Loucy (cell line): ENCODE measurements at regions not wholly inside any gene's neighbourhood (a gene's known extent, or its start where the extent isn't known, plus 50 kb on each side); places are given as distances from the start of the nearest gene placed in this dataset.

ENCODE experiments used
- H2AFZ ChIP-seq: fragments of 200-600 bp; sonication (generic); 2 replicates; pipeline ENCODE4 v1.6.0; 2016; ENCODE audit warnings: antibody characterized with exemption, mild to moderate bottlenecking, low read length, moderate library complexity
- H3F3A ChIP-seq: fragments of 200-600 bp; 2 replicates; pipeline ENCODE4 v1.6.0; 2016; ENCODE audit warnings: antibody characterized with exemption, low read depth, mild to moderate bottlenecking
- H3K27me3 ChIP-seq: fragments of 200-600 bp; sonication (generic); 2 replicates; pipeline ENCODE4 v1.6.1; 2014; ENCODE audit warnings: low read length, mild to moderate bottlenecking; ENCODE audit not compliant: insufficient read depth, poor library complexity, severe bottlenecking
- H3K36me3 ChIP-seq: fragments of 200-600 bp; sonication (generic); 2 replicates; pipeline ENCODE4 v1.6.1; 2016; ENCODE audit warnings: low read length; ENCODE audit not compliant: insufficient read depth
- H3K4me1 ChIP-seq: fragments of 200-600 bp; sonication (generic); 2 replicates; pipeline ENCODE4 v1.5.1; 2014; ENCODE audit warnings: low read length, mild to moderate bottlenecking; ENCODE audit not compliant: insufficient read depth, poor library complexity, severe bottlenecking
- H3K4me2 ChIP-seq: fragments of 200-600 bp; sonication (generic); 2 replicates; pipeline ENCODE4 v1.6.0; 2014; ENCODE audit warnings: antibody characterized with exemption, low read length, low read depth, mild to moderate bottlenecking; ENCODE audit not compliant: poor library complexity, severe bottlenecking
- H3K4me3 ChIP-seq: fragments of 200-600 bp; sonication (generic); 2 replicates; pipeline ENCODE4 v1.5.1; 2014; ENCODE audit warnings: low read length, mild to moderate bottlenecking, mixed read lengths; ENCODE audit not compliant: poor library complexity, severe bottlenecking
- H3K79me2 ChIP-seq: fragments of 200-600 bp; sonication (generic); 2 replicates; pipeline ENCODE4 v1.6.1; 2014; ENCODE audit warnings: low read length; ENCODE audit not compliant: insufficient read depth
- H3K9ac ChIP-seq: fragments of 200-600 bp; sonication (generic); 2 replicates; pipeline ENCODE4 v1.6.0; 2014; ENCODE audit warnings: mild to moderate bottlenecking, low read depth, low read length, moderate library complexity; ENCODE audit not compliant: poor library complexity, severe bottlenecking
- H3K9me2 ChIP-seq: fragments of 200-600 bp; sonication (generic); replicated peaks from 2 replicates; pipeline ENCODE4 v1.6.1; 2016; ENCODE audit warnings: low read depth, low read length, mixed read lengths
- H3K9me3 ChIP-seq: fragments of 200-600 bp; sonication (generic); 2 replicates; pipeline ENCODE4 v1.6.1; 2014; ENCODE audit warnings: mild to moderate bottlenecking, antibody characterized with exemption, low read length, low read depth; ENCODE audit not compliant: insufficient read depth
- H4K20me1 ChIP-seq: fragments of 200-600 bp; sonication (generic); 2 replicates; pipeline ENCODE4 v1.6.0; 2014; ENCODE audit warnings: antibody characterized with exemption, low read length, mild to moderate bottlenecking; ENCODE audit not compliant: insufficient read depth, poor library complexity, severe bottlenecking
- CTCF ChIP-seq: fragments of 200-600 bp; sonication (generic); conservative IDR thresholded peaks from 2 replicates; pipeline ENCODE4 v1.5.1; 2014; ENCODE audit warnings: mild to moderate bottlenecking, antibody characterized with exemption, low read length
- EZH2phosphoT487 ChIP-seq: fragments of 200-600 bp; IDR thresholded peaks from 2 replicates; pipeline ENCODE4 v1.6.1; 2018; ENCODE audit warnings: antibody characterized with exemption, mild to moderate bottlenecking, moderate library complexity, borderline replicate concordance

- Histone ChIP-seq H3K4me1 (no peaks in the 10 kb centered on the region), H3K9ac (no peak overlapping the region), H3K9me3 (no peaks in the 10 kb centered on the region), H3K36me3 (no peaks in the 10 kb centered on the region), H3K4me2 (no peak overlapping the region), H2AFZ (no peak overlapping the region), H3K9me2 (0 out of 2 replicates have a peak, but pooled peaks cover 3% of the 10 kb centered on the region), H3K79me2 (no peaks in the 10 kb centered on the region), H3F3A (no peaks in the 10 kb centered on the region), H3K27me3 (no peaks in the 10 kb centered on the region), H3K4me3 (no peak overlapping the region), H4K20me1 (no peaks in the 10 kb centered on the region)
- TF ChIP-seq EZH2phosphoT487: no peak
- no peak for TF ChIP-seq CTCF
Observed at GRCh38 chr11:98130117-98130625, 890.6 kb upstream of the CNTN5 start.

GRCh38 chr11:98136357-98136756 is 884.4 kb upstream of the CNTN5 start:
- Histone ChIP-seq H3K79me2 (no peaks in the 10 kb centered on the region), H3K9ac (no peak overlapping the region), H3K4me2 (no peak overlapping the region), H3K9me3 (no peaks in the 10 kb centered on the region), H3K9me2 (0 out of 2 replicates have a peak, but pooled peaks cover 3% of the 10 kb centered on the region), H4K20me1 (no peaks in the 10 kb centered on the region), H2AFZ (no peak overlapping the region), H3F3A (no peaks in the 10 kb centered on the region), H3K27me3 (no peaks in the 10 kb centered on the region), H3K4me3 (no peak overlapping the region), H3K36me3 (no peaks in the 10 kb centered on the region), H3K4me1 (no peaks in the 10 kb centered on the region)
- TF ChIP-seq CTCF (no peak), EZH2phosphoT487 (no peak)

GRCh38 chr11:98137437-98137836 is 883.3 kb upstream of the CNTN5 start:
- Histone ChIP-seq H3K79me2 (no peaks in the 10 kb centered on the region), H4K20me1 (no peaks in the 10 kb centered on the region), H3K9ac (no peak overlapping the region), H3K9me2 (0 out of 2 replicates have a peak, but pooled peaks cover 3% of the 10 kb centered on the region), H3K4me1 (no peaks in the 10 kb centered on the region), H3K36me3 (no peaks in the 10 kb centered on the region), H3K9me3 (no peaks in the 10 kb centered on the region), H3K27me3 (no peaks in the 10 kb centered on the region), H3K4me2 (no peak overlapping the region), H3K4me3 (no peak overlapping the region), H2AFZ (no peak overlapping the region), H3F3A (no peaks in the 10 kb centered on the region)
- TF ChIP-seq EZH2phosphoT487 (no peak), CTCF (no peak)
